A549 (cell line): ENCODE measurements at regions not wholly inside any gene's neighbourhood (a gene's known extent, or its start where the extent isn't known, plus 50 kb on each side); places are given as distances from the start of the nearest gene placed in this dataset.

Source experiments
- POLR2A ChIP-seq: IDR thresholded peaks from 2 replicates; pipeline ENCODE4 v1.6.1; 2012; ENCODE audit warnings: mild to moderate bottlenecking, low read length
- POLR2AphosphoS2 ChIP-seq: conservative IDR thresholded peaks from 2 replicates; pipeline ENCODE4 v1.6.1; 2012; ENCODE audit warnings: low read length, improper control_type of control experiment, inconsistent platforms
- SMC3 ChIP-seq: fragments of >200 bp; sonication (Bioruptor Twin); formaldehyde crosslinking; IDR thresholded peaks from 3 replicates; pipeline ENCODE4 v1.6.1; 2018; ENCODE audit warnings: inconsistent platforms
- ZNF302 ChIP-seq: fragments of 250-450 bp; sonication (Bioruptor Pico); IDR thresholded peaks from 2 replicates; pipeline ENCODE4 v1.9.0; 2021; ENCODE audit warnings: inconsistent platforms, mild to moderate bottlenecking, moderate library complexity
- TF ChIP-seq, protein P1 (sequence below): fragments of >200 bp; sonication (Bioruptor Twin); formaldehyde crosslinking; IDR thresholded peaks from 3 replicates; pipeline ENCODE4 v1.5.1; 2016

DNA sequence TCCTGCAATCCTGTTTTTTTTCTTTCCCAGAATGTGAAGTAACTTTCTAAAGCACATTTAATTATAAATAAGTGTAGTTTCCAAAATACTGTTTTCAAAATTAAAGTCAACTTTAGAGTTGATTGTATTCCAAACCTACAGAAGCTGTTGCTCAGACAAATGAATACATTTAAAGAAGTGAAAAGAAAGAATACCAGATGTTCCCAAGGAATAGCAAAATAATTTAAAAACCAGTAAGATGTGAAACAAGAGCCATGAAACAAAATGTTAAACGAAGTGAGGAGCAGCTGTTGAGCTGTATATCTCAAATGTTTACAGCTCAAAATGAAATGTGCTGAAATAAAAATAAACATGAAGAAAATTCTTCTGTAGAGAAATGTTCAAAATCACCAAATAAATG is 627.4 kb upstream of the NDST4 start:
- TF ChIP-seq SMC3 = no peak
- TF ChIP-seq POLR2A = no peak
- no peak for TF ChIP-seq ZNF302
- TF ChIP-seq, protein P1, sequence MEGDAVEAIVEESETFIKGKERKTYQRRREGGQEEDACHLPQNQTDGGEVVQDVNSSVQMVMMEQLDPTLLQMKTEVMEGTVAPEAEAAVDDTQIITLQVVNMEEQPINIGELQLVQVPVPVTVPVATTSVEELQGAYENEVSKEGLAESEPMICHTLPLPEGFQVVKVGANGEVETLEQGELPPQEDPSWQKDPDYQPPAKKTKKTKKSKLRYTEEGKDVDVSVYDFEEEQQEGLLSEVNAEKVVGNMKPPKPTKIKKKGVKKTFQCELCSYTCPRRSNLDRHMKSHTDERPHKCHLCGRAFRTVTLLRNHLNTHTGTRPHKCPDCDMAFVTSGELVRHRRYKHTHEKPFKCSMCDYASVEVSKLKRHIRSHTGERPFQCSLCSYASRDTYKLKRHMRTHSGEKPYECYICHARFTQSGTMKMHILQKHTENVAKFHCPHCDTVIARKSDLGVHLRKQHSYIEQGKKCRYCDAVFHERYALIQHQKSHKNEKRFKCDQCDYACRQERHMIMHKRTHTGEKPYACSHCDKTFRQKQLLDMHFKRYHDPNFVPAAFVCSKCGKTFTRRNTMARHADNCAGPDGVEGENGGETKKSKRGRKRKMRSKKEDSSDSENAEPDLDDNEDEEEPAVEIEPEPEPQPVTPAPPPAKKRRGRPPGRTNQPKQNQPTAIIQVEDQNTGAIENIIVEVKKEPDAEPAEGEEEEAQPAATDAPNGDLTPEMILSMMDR = no peak
- TF ChIP-seq POLR2AphosphoS2 = no peak
